SJSA1 (cell line): ENCODE measurements at regions not wholly inside any gene's neighbourhood (a gene's known extent, or its start where the extent isn't known, plus 50 kb on each side); places are given as distances from the start of the nearest gene placed in this dataset.
"Not testable (repeated sequence)": the region's sequence is repeated elsewhere in the genome, so short reads cannot be mapped to it uniquely, and the experiment has no call there.

Experiments
- DNase-seq, 2 experiments: peaks; one replicate each; pipeline ENCODE4 v3.0.0-alpha.2; 2015 to 2020; ENCODE audit warnings: low spot score in 2 of 2, low read depth in 1 of 2
- H3K27ac ChIP-seq: fragments of 250-450 bp; sonication (Bioruptor Pico); 2 replicates; pipeline ENCODE4 v1.5.1; 2020; ENCODE audit warnings: mild to moderate bottlenecking, moderate library complexity
- H3K27me3 ChIP-seq: fragments of 250-450 bp; sonication (Bioruptor Pico); replicated peaks from 2 replicates; pipeline ENCODE4 v1.5.1; 2020; ENCODE audit warnings: mild to moderate bottlenecking, moderate library complexity
- H3K36me3 ChIP-seq: fragments of 250-450 bp; sonication (Bioruptor Pico); 2 replicates; pipeline ENCODE4 v1.5.1; 2020; ENCODE audit warnings: mild to moderate bottlenecking
- H3K4me1 ChIP-seq: fragments of 250-450 bp; sonication (Bioruptor Pico); replicated peaks from 2 replicates; pipeline ENCODE4 v1.6.1; 2021; ENCODE audit warnings: mild to moderate bottlenecking
- H3K4me3 ChIP-seq: fragments of 250-450 bp; sonication (Bioruptor Pico); 2 replicates; pipeline ENCODE4 v1.5.1; 2020; ENCODE audit warnings: mild to moderate bottlenecking
- H3K9me3 ChIP-seq: fragments of 250-450 bp; sonication (Bioruptor Pico); replicated peaks from 2 replicates; pipeline ENCODE4 v1.5.1; 2020; ENCODE audit warnings: mild to moderate bottlenecking

- H3K27ac ChIP-seq = no peak overlapping the region
- no peaks in the 10 kb centered on the region for H3K36me3 ChIP-seq
- no peaks in the 10 kb centered on the region for H3K4me1 ChIP-seq
- DNase-seq = no peak
- no peak overlapping the region for H3K4me3 ChIP-seq
- no peaks in the 10 kb centered on the region for H3K9me3 ChIP-seq
- no peaks in the 10 kb centered on the region for H3K27me3 ChIP-seq
Observed at GRCh38 chrX:55919367-55920221, 202.0 kb downstream of the RRAGB start.

GRCh38 chrX:55924574-55924973, 207.0 kb downstream of the RRAGB start:
- H3K27ac ChIP-seq = no peak overlapping the region

DNA sequence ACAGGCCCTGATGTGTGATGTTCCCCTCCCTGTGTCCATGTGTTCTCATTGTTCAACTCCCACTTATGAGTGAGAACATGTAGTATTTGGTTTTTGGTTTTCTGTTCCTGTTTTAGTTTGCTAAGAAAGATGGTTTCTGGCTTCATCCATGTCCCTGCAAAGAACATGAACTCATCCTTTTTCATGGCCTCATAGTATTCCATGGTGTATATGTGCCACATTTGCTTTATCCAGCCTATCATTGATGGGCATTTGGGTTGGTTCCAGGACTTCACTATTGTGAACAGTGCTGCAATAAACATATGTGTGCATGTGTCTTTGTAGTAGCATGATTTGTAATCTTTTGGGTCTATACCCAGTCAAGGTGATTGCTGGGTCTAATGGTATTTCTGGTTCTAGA, 211.0 kb downstream of the RRAGB start:
- H3K4me1 ChIP-seq, DNase-seq, H3K27ac ChIP-seq, H3K9me3 ChIP-seq, H3K36me3 ChIP-seq, H3K27me3 ChIP-seq, H3K4me3 ChIP-seq: not testable (repeated sequence)

More at GRCh38 chrX:55924574-55924973, 207.0 kb downstream of the RRAGB start:
- no peak for DNase-seq
- no peaks in the 10 kb centered on the region for H3K27me3 ChIP-seq
- H3K4me3 ChIP-seq = no peak overlapping the region
- no peaks in the 10 kb centered on the region for H3K4me1 ChIP-seq
- H3K9me3 ChIP-seq = no peaks in the 10 kb centered on the region
- H3K36me3 ChIP-seq = no peaks in the 10 kb centered on the region
